ENCODE measurements at regions not wholly inside any gene's neighbourhood (a gene's known extent, or its start where the extent isn't known, plus 50 kb on each side); places are given as distances from the start of the nearest gene placed in this dataset.

- DNase-seq (ENCODE audit: low read depth, low spot score) = no peak
- TF ChIP-seq CTCF (IDR thresholded peaks at IDR 0.05; ENCODE audit: insufficient read depth, low read length, missing control alignments) = no peak
- ChIA-PET CTCF (no interaction called here), POLR2A (no interaction called here)
- H3K4me3 ChIP-seq (ENCODE audit: low read depth, low read length) = no peak overlapping the region
These were observed 80.8 kb upstream of the RPS6KA3 start for GRCh38 chrX:20347481-20347880.

- no peak overlapping the region for H3K4me3 ChIP-seq (ENCODE audit: low read depth, low read length)
- ChIA-PET CTCF (interaction anchor here (0.7 kb wide), 1 partner anchor 14 kb away, joined by 3 read pairs; no protein-coding TSS in a partner anchor), POLR2A (no interaction called here)
- no peak for DNase-seq (ENCODE audit: low read depth, low spot score)
- TF ChIP-seq CTCF (IDR thresholded peaks at IDR 0.05; ENCODE audit: insufficient read depth, low read length, missing control alignments) = no peak
These were observed 67.0 kb upstream of the RPS6KA3 start for GRCh38 chrX:20333672-20334071.

GRCh38 chrX:20330545-20330944, 63.8 kb upstream of the RPS6KA3 start:
- POLR2A ChIA-PET = no interaction called here
- no peak overlapping the region for H3K4me3 ChIP-seq (ENCODE audit: low read depth, low read length)
- CTCF ChIA-PET = no interaction called here
- TF ChIP-seq CTCF (IDR thresholded peaks at IDR 0.05; ENCODE audit: insufficient read depth, low read length, missing control alignments) = no peak
- DNase-seq (ENCODE audit: low read depth, low spot score) = no peak

GRCh38 chrX:20329435-20329834, 62.7 kb upstream of the RPS6KA3 start:
- TF ChIP-seq CTCF (IDR thresholded peaks at IDR 0.05; ENCODE audit: insufficient read depth, low read length, missing control alignments) = no peak
- no peak for DNase-seq (ENCODE audit: low read depth, low spot score)
- ChIA-PET CTCF (no interaction called here), POLR2A (no interaction called here)
- no peak overlapping the region for H3K4me3 ChIP-seq (ENCODE audit: low read depth, low read length)

GRCh38 chrX:20325786-20326388, 59.2 kb upstream of the RPS6KA3 start:
- no peak for TF ChIP-seq CTCF (IDR thresholded peaks at IDR 0.05; ENCODE audit: insufficient read depth, low read length, missing control alignments)
- CTCF ChIA-PET = no interaction called here
- DNase-seq (ENCODE audit: low read depth, low spot score) = no peak
- POLR2A ChIA-PET = no interaction called here
- H3K4me3 ChIP-seq (ENCODE audit: low read depth, low read length) = no peak overlapping the region

- H3K4me3 ChIP-seq (ENCODE audit: low read depth, low read length) = no peak overlapping the region
- ChIA-PET POLR2A (no interaction called here), CTCF (no interaction called here)
- no peak for TF ChIP-seq CTCF (IDR thresholded peaks at IDR 0.05; ENCODE audit: insufficient read depth, low read length, missing control alignments)
- DNase-seq (ENCODE audit: low read depth, low spot score) = no peak
These were observed 56.2 kb upstream of the RPS6KA3 start for GRCh38 chrX:20322887-20323286.
